SK-N-MC (cell line): ENCODE measurements at regions not wholly inside any gene's neighbourhood (a gene's known extent, or its start where the extent isn't known, plus 50 kb on each side); places are given as distances from the start of the nearest gene placed in this dataset.

Experiments used
- EZH2 ChIP-seq: fragments of 200-600 bp; sonication (generic); IDR thresholded peaks from one replicate; pipeline ENCODE4 v1.6.1; 2017; ENCODE audit warnings: antibody characterized with exemption
- FOXP2 ChIP-seq: optimal IDR thresholded peaks from 2 replicates; pipeline ENCODE3; 2011; ENCODE audit warnings: mild to moderate bottlenecking, moderate library complexity; ENCODE audit not compliant: insufficient read depth; ENCODE audit errors: extremely low read length, control extremely low read depth

GRCh38 chr1:34597877-34598514, 156.9 kb upstream of the GJB5 start:
- TF ChIP-seq FOXP2 (no peak), EZH2 (no peak)
